ENCODE measurements at regions not wholly inside any gene's neighbourhood (a gene's known extent, or its start where the extent isn't known, plus 50 kb on each side); places are given as distances from the start of the nearest gene placed in this dataset.
A peak's percentile ranks its signal among the peaks of the same experiment; 100 is the strongest.

DNA sequence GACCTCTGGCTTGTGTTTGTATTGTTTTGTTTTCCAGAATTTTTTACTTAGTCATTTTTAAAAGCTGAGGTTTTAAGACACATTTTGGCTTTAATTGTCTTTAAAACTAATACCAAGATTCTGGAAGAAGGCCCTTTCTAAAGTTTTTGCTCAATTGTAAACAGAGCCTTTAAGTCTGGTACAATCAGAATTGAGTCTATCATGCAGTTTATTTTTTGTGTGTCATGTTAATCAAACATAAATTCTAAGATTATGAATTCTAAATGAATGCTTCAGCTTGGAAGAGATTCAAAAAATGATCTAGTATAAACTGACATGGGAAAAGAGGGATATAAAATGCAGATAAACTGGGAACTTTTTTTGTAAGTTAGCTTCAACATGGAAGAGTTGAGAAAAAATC, 882.7 kb downstream of the TLE1 start:
- H3K14ac ChIP-seq (ENCODE audit: low read length in 2 of 2) = no peak overlapping the region
- H3K4me1 ChIP-seq (ENCODE audit: control insufficient read depth, insufficient read depth, low read depth, low read length) = no peaks in the 10 kb centered on the region
- no peak overlapping the region for H3K4ac ChIP-seq (ENCODE audit: low read depth in 1 of 2, low read length in 2 of 2)
- H3K9me3 ChIP-seq (ENCODE audit: control insufficient read depth, low read length) = peaks cover 7% of the 10 kb centered on the region
- no peak overlapping the region for H4K91ac ChIP-seq (ENCODE audit: low read length)
- H4K8ac ChIP-seq (ENCODE audit: low read length) = no peak overlapping the region
- H3K18ac ChIP-seq (ENCODE audit: low read depth in 1 of 2, low read length in 2 of 2) = no peak overlapping the region
- H3K36me3 ChIP-seq (ENCODE audit: control insufficient read depth in 1 of 2, insufficient read depth in 2 of 2, low read depth in 1 of 2, low read length in 2 of 2) = no peaks in the 10 kb centered on the region
- H2BK12ac ChIP-seq (ENCODE audit: low read length in 2 of 2) = no peak overlapping the region
- H3K9ac ChIP-seq (ENCODE audit: low read length) = no peak overlapping the region
- H3K4me2 ChIP-seq (ENCODE audit: low read length, poor library complexity, severe bottlenecking) = no peak overlapping the region
- no peaks in the 10 kb centered on the region for H3K27me3 ChIP-seq (ENCODE audit: control insufficient read depth in 1 of 2, insufficient read depth in 1 of 2, low read length in 2 of 2)
- no peak overlapping the region for H2BK120ac ChIP-seq (ENCODE audit: low read depth, low read length)
- H3K79me1 ChIP-seq (replicated peaks; ENCODE audit: low read length, poor library complexity, severe bottlenecking) = no peaks in the 10 kb centered on the region
- no peak overlapping the region for H2AK5ac ChIP-seq (ENCODE audit: low read length, severe bottlenecking)
- no peak overlapping the region for H2AFZ ChIP-seq (ENCODE audit: low read depth, low read length)
- no peak overlapping the region for H2BK15ac ChIP-seq (ENCODE audit: low read depth, poor library complexity, severe bottlenecking)
- H3K27ac ChIP-seq (ENCODE audit: low read length, poor library complexity, severe bottlenecking) = no peak overlapping the region
- H2BK5ac ChIP-seq (ENCODE audit: low read depth, low read length, poor library complexity, severe bottlenecking) = no peak overlapping the region
- no peak overlapping the region for H3K4me3 ChIP-seq (ENCODE audit: insufficient read depth in 1 of 2, low read depth in 1 of 2, low read length in 2 of 2)
- DNase-seq = no peak
- no peak overlapping the region for H3K23ac ChIP-seq (ENCODE audit: low read length in 2 of 2)

GRCh38 chr9:80804873-80805272, 884.5 kb downstream of the TLE1 start:
- Histone ChIP-seq H2BK15ac (ENCODE audit: low read depth, poor library complexity, severe bottlenecking) (no peak overlapping the region), H2AK5ac (ENCODE audit: low read length, severe bottlenecking) (no peak overlapping the region), H3K4me1 (ENCODE audit: control insufficient read depth, insufficient read depth, low read depth, low read length) (no peaks in the 10 kb centered on the region), H3K4ac (ENCODE audit: low read depth in 1 of 2, low read length in 2 of 2) (no peak overlapping the region), H3K4me2 (ENCODE audit: low read length, poor library complexity, severe bottlenecking) (no peak overlapping the region), H2AFZ (ENCODE audit: low read depth, low read length) (no peak overlapping the region), H2BK5ac (ENCODE audit: low read depth, low read length, poor library complexity, severe bottlenecking) (no peak overlapping the region), H3K79me1 (replicated peaks; ENCODE audit: low read length, poor library complexity, severe bottlenecking) (no peaks in the 10 kb centered on the region), H3K36me3 (ENCODE audit: control insufficient read depth in 1 of 2, insufficient read depth in 2 of 2, low read depth in 1 of 2, low read length in 2 of 2) (no peaks in the 10 kb centered on the region), H3K9me3 (ENCODE audit: control insufficient read depth, low read length) (peaks cover 15% of the 10 kb centered on the region), H2BK12ac (ENCODE audit: low read length in 2 of 2) (no peak overlapping the region), H4K91ac (ENCODE audit: low read length) (no peak overlapping the region), H3K27me3 (ENCODE audit: control insufficient read depth in 1 of 2, insufficient read depth in 1 of 2, low read length in 2 of 2) (no peaks in the 10 kb centered on the region), H3K18ac (ENCODE audit: low read depth in 1 of 2, low read length in 2 of 2) (no peak overlapping the region), H3K23ac (ENCODE audit: low read length in 2 of 2) (no peak overlapping the region), H3K9ac (ENCODE audit: low read length) (no peak overlapping the region), H3K27ac (ENCODE audit: low read length, poor library complexity, severe bottlenecking) (no peak overlapping the region), H2BK120ac (ENCODE audit: low read depth, low read length) (no peak overlapping the region), H4K8ac (ENCODE audit: low read length) (no peak overlapping the region), H3K14ac (ENCODE audit: low read length in 2 of 2) (no peak overlapping the region), H3K4me3 (ENCODE audit: insufficient read depth in 1 of 2, low read depth in 1 of 2, low read length in 2 of 2) (no peak overlapping the region)
- no peak for DNase-seq

DNA sequence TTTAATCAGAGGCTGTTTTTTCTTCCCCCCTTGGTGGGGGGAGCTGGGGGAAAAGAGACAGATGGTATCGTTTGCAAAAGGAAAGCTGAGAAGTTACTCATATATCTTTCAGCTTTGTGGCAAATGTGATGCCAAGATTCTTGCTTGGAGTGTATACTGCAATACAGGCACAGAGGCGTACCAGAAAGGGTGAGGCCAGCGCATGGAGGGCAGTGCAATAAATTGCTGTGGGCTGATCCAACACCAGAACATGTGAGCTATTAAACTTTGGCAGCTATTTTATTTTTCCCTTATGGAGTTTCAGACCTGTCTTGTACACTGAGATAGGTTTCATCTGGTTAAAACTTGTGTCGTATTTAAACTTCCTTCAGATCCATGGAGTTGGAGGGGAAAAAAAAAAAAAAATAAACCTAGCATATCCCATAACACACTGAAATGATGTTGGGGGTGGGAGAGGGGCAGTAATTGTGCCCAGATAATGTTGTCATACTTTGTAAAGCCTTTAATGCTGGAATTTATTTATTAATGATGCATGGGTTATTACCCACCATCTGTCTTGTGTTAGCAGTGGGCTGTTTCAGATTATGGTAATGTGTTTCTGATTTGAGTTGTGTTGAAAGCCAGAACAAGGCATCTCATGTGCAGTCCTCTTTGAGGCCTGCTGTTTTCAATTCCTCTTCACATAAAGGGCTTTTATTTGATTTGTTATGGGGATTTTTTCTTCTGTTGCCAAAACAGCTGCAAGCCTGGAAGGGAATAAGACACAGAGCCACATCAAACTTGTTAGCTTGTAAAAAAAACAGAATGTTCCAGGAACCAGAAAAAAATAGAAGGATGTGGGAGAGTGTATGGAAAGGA, 891.3 kb downstream of the TLE1 start:
- H2BK120ac ChIP-seq (ENCODE audit: low read depth, low read length) = no peak overlapping the region
- 50% methylated on average over 3 of the region's 4 CpGs for WGBS
- no peak overlapping the region for H3K14ac ChIP-seq (ENCODE audit: low read length in 2 of 2)
- no peaks in the 10 kb centered on the region for H3K36me3 ChIP-seq (ENCODE audit: control insufficient read depth in 1 of 2, insufficient read depth in 2 of 2, low read depth in 1 of 2, low read length in 2 of 2)
- H2BK12ac ChIP-seq (ENCODE audit: low read length in 2 of 2) = no peak overlapping the region
- no peak overlapping the region for H2AK5ac ChIP-seq (ENCODE audit: low read length, severe bottlenecking)
- H3K4me3 ChIP-seq (ENCODE audit: insufficient read depth in 1 of 2, low read depth in 1 of 2, low read length in 2 of 2) = no peak overlapping the region
- H4K91ac ChIP-seq (ENCODE audit: low read length) = no peak overlapping the region
- no peak overlapping the region for H2AFZ ChIP-seq (ENCODE audit: low read depth, low read length)
- H3K79me1 ChIP-seq (replicated peaks; ENCODE audit: low read length, poor library complexity, severe bottlenecking) = no peaks in the 10 kb centered on the region
- no peak overlapping the region for H4K8ac ChIP-seq (ENCODE audit: low read length)
- H3K27ac ChIP-seq (ENCODE audit: low read length, poor library complexity, severe bottlenecking) = no peak overlapping the region
- H3K4ac ChIP-seq (ENCODE audit: low read depth in 1 of 2, low read length in 2 of 2) = no peak overlapping the region
- no peaks in the 10 kb centered on the region for H3K4me1 ChIP-seq (ENCODE audit: control insufficient read depth, insufficient read depth, low read depth, low read length)
- peaks cover 0 to 3% of the 10 kb centered on the region in 2 experiments for H3K27me3 ChIP-seq (ENCODE audit: control insufficient read depth in 1 of 2, insufficient read depth in 1 of 2, low read length in 2 of 2)
- DNase-seq = peak; percentile 13
- H3K4me2 ChIP-seq (ENCODE audit: low read length, poor library complexity, severe bottlenecking) = no peak overlapping the region
- H3K9me3 ChIP-seq (ENCODE audit: control insufficient read depth, low read length) = peaks cover 8% of the 10 kb centered on the region
- H2BK15ac ChIP-seq (ENCODE audit: low read depth, poor library complexity, severe bottlenecking) = no peak overlapping the region
- no peak overlapping the region for H2BK5ac ChIP-seq (ENCODE audit: low read depth, low read length, poor library complexity, severe bottlenecking)
- H3K9ac ChIP-seq (ENCODE audit: low read length) = no peak overlapping the region
- no peak overlapping the region for H3K18ac ChIP-seq (ENCODE audit: low read depth in 1 of 2, low read length in 2 of 2)
- no peak overlapping the region for H3K23ac ChIP-seq (ENCODE audit: low read length in 2 of 2)

GRCh38 chr9:80797101-80797829, 892.1 kb downstream of the TLE1 start:
- no peak overlapping the region for H2BK5ac ChIP-seq (ENCODE audit: low read depth, low read length, poor library complexity, severe bottlenecking)
- no peak overlapping the region for H3K4me2 ChIP-seq (ENCODE audit: low read length, poor library complexity, severe bottlenecking)
- no peak overlapping the region for H2BK120ac ChIP-seq (ENCODE audit: low read depth, low read length)
- H3K4ac ChIP-seq (ENCODE audit: low read depth in 1 of 2, low read length in 2 of 2) = no peak overlapping the region
- no peak overlapping the region for H2BK15ac ChIP-seq (ENCODE audit: low read depth, poor library complexity, severe bottlenecking)
- peak; percentile 58 for DNase-seq
- no peak overlapping the region for H3K27ac ChIP-seq (ENCODE audit: low read length, poor library complexity, severe bottlenecking)
- no peaks in the 10 kb centered on the region for H3K36me3 ChIP-seq (ENCODE audit: control insufficient read depth in 1 of 2, insufficient read depth in 2 of 2, low read depth in 1 of 2, low read length in 2 of 2)
- H3K4me1 ChIP-seq (ENCODE audit: control insufficient read depth, insufficient read depth, low read depth, low read length) = no peaks in the 10 kb centered on the region
- no peak overlapping the region for H3K4me3 ChIP-seq (ENCODE audit: insufficient read depth in 1 of 2, low read depth in 1 of 2, low read length in 2 of 2)
- H2AK5ac ChIP-seq (ENCODE audit: low read length, severe bottlenecking) = no peak overlapping the region
- peaks cover 8% of the 10 kb centered on the region for H3K9me3 ChIP-seq (ENCODE audit: control insufficient read depth, low read length)
- no peak overlapping the region for H4K8ac ChIP-seq (ENCODE audit: low read length)
- H3K18ac ChIP-seq (ENCODE audit: low read depth in 1 of 2, low read length in 2 of 2) = peak overlapping the region in 1 of 2 experiments; percentile 11
- H3K79me1 ChIP-seq (replicated peaks; ENCODE audit: low read length, poor library complexity, severe bottlenecking) = no peaks in the 10 kb centered on the region
- no peak overlapping the region for H2BK12ac ChIP-seq (ENCODE audit: low read length in 2 of 2)
- no peak overlapping the region for H2AFZ ChIP-seq (ENCODE audit: low read depth, low read length)
- no peak overlapping the region for H3K23ac ChIP-seq (ENCODE audit: low read length in 2 of 2)
- no peak overlapping the region for H4K91ac ChIP-seq (ENCODE audit: low read length)
- H3K9ac ChIP-seq (ENCODE audit: low read length) = no peak overlapping the region
- peaks cover 0 to 3% of the 10 kb centered on the region in 2 experiments for H3K27me3 ChIP-seq (ENCODE audit: control insufficient read depth in 1 of 2, insufficient read depth in 1 of 2, low read length in 2 of 2)
- 36% methylated on average over 2 of the region's 4 CpGs for WGBS
- H3K14ac ChIP-seq (ENCODE audit: low read length in 2 of 2) = no peak overlapping the region

All from mesenchymal stem cell (in vitro differentiated cells and primary cell).